ENCODE measurements at regions not wholly inside any gene's neighbourhood (a gene's known extent, or its start where the extent isn't known, plus 50 kb on each side); places are given as distances from the start of the nearest gene placed in this dataset.
A peak's percentile ranks its signal among the peaks of the same experiment; 100 is the strongest.

DNA sequence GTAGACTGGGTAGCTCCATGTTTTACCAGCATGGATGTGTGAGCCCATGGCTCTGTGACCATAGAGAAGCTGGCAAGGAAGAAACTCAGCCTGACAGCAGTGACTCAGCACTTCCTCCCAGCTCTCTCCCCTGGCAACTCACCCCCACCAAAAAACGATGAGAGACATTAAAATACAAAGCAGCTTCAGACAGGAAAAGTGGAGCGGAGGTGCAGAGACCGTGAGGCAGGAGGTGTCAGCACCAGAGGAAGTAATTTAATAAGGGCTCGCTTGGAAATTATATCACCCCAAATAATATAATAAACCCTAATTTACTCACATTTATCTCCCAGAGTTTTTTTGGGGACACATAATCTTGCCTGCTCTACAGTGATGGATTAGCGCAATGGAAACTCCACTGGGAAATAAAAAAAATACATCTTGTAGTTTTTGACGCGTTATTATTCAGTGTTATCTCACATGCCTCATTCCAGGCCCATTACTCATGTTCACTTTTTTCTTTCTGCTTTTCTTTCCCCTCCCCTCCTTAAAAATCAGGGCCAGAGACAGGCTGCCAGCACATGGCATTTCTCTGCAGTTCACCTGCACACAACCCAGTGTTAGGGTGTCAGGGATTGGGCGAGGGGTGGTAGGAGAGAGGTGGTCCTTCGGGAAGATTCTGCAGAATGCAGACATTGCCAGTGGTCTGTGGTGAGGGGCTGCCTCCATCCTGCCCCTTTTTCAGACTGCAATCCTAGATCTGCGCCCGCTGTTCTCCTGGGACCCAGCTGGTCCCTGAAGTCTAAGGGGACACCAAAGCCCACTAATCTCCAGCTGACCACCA lies 170.8 kb downstream of the BUD13 start:
- Histone ChIP-seq H3K4me1 (ENCODE audit: insufficient read depth) (no peaks in the 10 kb centered on the region), H3K79me2 (ENCODE audit: insufficient read depth) (no peaks in the 10 kb centered on the region), H3K27me3 (replicated peaks; ENCODE audit: insufficient read depth) (no peaks in the 10 kb centered on the region), H3K9ac (no peak overlapping the region), H3K9me2 (ENCODE audit: insufficient read depth) (no peaks in the 10 kb centered on the region), H3K4me2 (ENCODE audit: unreplicated experiment) (no peak overlapping the region), H4K20me1 (ENCODE audit: insufficient read depth) (no peaks in the 10 kb centered on the region), H3K27ac (no peak overlapping the region), H2AFZ (no peak overlapping the region), H3K4me3 (no peak overlapping the region), H3F3A (ENCODE audit: insufficient read depth) (no peaks in the 10 kb centered on the region), H3K9me3 (ENCODE audit: low read depth) (no peaks in the 10 kb centered on the region), H3K36me3 (ENCODE audit: low read depth) (no peaks in the 10 kb centered on the region)
- no peak for TF ChIP-seq EZH2 (IDR thresholded peaks at IDR 0.05; ENCODE audit: insufficient read depth, poor library complexity, severe bottlenecking)
- no peak for TF ChIP-seq EZH2phosphoT487 (IDR thresholded peaks at IDR 0.05; ENCODE audit: insufficient read depth, low read depth)
- in situ Hi-C loops (cut with MboI) = no loop called here
- WGBS, 2 experiments (ENCODE audit: low coverage in 1 of 2, low lambda C conversion rate in 2 of 2, missing lambda C conversion rate in 2 of 2) = 56 to 64% methylated on average over 11 of the region's 11 CpGs
- peak; percentile 36 for DNase-seq

DNA sequence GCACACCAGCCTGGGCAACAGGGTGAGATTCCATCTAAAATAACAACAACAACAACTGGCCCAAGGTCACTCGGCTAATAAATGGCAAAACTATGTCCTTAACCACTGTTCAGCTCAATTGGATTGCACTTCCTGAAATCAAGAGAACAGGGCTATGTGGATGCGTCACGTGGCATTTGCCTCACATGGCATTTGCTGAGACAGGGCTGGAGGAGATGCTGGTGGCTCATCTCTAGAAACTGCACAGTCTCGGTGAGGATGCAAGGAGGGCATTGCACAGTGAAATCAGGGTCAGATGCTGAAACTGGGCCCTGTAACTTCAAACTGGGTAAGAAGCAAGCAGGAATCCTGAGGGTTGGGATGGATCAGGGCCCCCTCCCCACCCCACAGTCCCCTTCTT lies 171.9 kb downstream of the BUD13 start:
- Histone ChIP-seq H3K9me2 (ENCODE audit: insufficient read depth) (no peaks in the 10 kb centered on the region), H3K4me1 (ENCODE audit: insufficient read depth) (no peaks in the 10 kb centered on the region), H3K79me2 (ENCODE audit: insufficient read depth) (no peaks in the 10 kb centered on the region), H2AFZ (no peak overlapping the region), H3K4me2 (ENCODE audit: unreplicated experiment) (no peak overlapping the region), H3F3A (ENCODE audit: insufficient read depth) (no peaks in the 10 kb centered on the region), H3K4me3 (no peak overlapping the region), H3K27me3 (replicated peaks; ENCODE audit: insufficient read depth) (no peaks in the 10 kb centered on the region), H3K27ac (no peak overlapping the region), H4K20me1 (ENCODE audit: insufficient read depth) (no peaks in the 10 kb centered on the region), H3K9ac (no peak overlapping the region), H3K36me3 (ENCODE audit: low read depth) (no peaks in the 10 kb centered on the region), H3K9me3 (ENCODE audit: low read depth) (no peaks in the 10 kb centered on the region)
- no peak for DNase-seq
- in situ Hi-C loops (cut with MboI) = no loop called here
- TF ChIP-seq EZH2 (IDR thresholded peaks at IDR 0.05; ENCODE audit: insufficient read depth, poor library complexity, severe bottlenecking) (no peak), EZH2phosphoT487 (IDR thresholded peaks at IDR 0.05; ENCODE audit: insufficient read depth, low read depth) (no peak)
- whole genome bisulfite sequencing, 2 experiments (ENCODE audit: low coverage in 1 of 2, low lambda C conversion rate in 2 of 2, missing lambda C conversion rate in 2 of 2) = 74 to 81% methylated on average over 4 of the region's 4 CpGs

DNA sequence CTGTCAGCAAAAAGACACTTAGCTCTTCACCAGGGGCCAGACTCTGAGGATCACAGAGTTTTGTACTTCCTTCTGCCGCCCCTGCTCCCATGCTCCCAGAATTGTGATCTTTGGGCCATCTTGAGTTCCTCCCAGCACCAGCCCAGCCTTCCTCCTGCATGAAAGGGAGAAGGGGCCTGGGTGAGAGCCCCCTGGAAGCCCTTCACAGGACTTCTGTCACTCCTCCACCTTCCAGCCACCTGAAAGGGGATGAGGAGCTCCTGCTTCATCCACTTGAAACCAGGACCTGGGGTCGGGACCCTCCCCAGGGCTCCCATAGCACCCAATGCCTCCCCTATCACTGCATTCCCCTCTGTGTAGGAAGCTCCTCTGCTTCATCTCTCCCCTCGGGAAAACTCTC lies 174.2 kb downstream of the BUD13 start:
- Histone ChIP-seq H3K9me3 (ENCODE audit: low read depth) (no peaks in the 10 kb centered on the region), H4K20me1 (ENCODE audit: insufficient read depth) (no peaks in the 10 kb centered on the region), H3K4me1 (ENCODE audit: insufficient read depth) (no peaks in the 10 kb centered on the region), H3K9ac (no peak overlapping the region), H3K27ac (no peak overlapping the region), H3F3A (ENCODE audit: insufficient read depth) (no peaks in the 10 kb centered on the region), H3K4me2 (ENCODE audit: unreplicated experiment) (no peak overlapping the region), H3K36me3 (ENCODE audit: low read depth) (no peaks in the 10 kb centered on the region), H3K79me2 (ENCODE audit: insufficient read depth) (no peaks in the 10 kb centered on the region), H3K27me3 (replicated peaks; ENCODE audit: insufficient read depth) (peaks cover 9% of the 10 kb centered on the region; the same call in 1 of the 2 replicates), H2AFZ (no peak overlapping the region), H3K4me3 (no peak overlapping the region), H3K9me2 (ENCODE audit: insufficient read depth) (no peaks in the 10 kb centered on the region)
- in situ Hi-C loops (cut with MboI) = no loop called here
- TF ChIP-seq EZH2phosphoT487 (IDR thresholded peaks at IDR 0.05; ENCODE audit: insufficient read depth, low read depth) = no peak
- TF ChIP-seq EZH2 (IDR thresholded peaks at IDR 0.05; ENCODE audit: insufficient read depth, poor library complexity, severe bottlenecking) = no peak
- WGBS, 2 experiments (ENCODE audit: low coverage in 1 of 2, low lambda C conversion rate in 2 of 2, missing lambda C conversion rate in 2 of 2) = 28 to 32% methylated on average over 3 of the region's 3 CpGs
- no peak for DNase-seq

DNA sequence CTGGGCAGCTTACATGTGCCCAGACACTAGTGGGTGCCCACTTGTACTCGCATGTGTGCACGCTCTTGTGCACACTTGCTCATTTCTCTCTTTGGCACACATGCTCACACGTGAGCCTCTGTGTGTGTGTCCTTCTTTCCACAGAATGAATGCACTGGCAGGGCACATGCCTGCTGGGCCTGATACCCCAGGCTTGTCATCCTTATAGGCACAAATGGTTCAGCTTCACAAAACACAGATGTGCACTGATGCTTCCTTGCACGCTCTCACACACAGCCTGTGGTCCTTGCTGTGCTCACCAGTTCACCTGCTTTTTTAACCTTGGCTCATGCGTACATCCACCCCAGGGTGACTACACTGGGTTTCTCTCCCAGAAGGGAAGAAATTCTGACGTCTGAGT lies 174.8 kb downstream of the BUD13 start:
- Histone ChIP-seq H3F3A (ENCODE audit: insufficient read depth) (no peaks in the 10 kb centered on the region), H3K9me3 (ENCODE audit: low read depth) (no peaks in the 10 kb centered on the region), H3K79me2 (ENCODE audit: insufficient read depth) (no peaks in the 10 kb centered on the region), H3K27me3 (replicated peaks; ENCODE audit: insufficient read depth) (peaks cover 9% of the 10 kb centered on the region; the same call in 1 of the 2 replicates), H3K27ac (no peak overlapping the region), H2AFZ (no peak overlapping the region), H3K4me1 (ENCODE audit: insufficient read depth) (no peaks in the 10 kb centered on the region), H3K4me2 (ENCODE audit: unreplicated experiment) (no peak overlapping the region), H3K4me3 (no peak overlapping the region), H3K36me3 (ENCODE audit: low read depth) (no peaks in the 10 kb centered on the region), H3K9ac (no peak overlapping the region), H3K9me2 (ENCODE audit: insufficient read depth) (no peaks in the 10 kb centered on the region), H4K20me1 (ENCODE audit: insufficient read depth) (no peaks in the 10 kb centered on the region)
- 51 to 54% methylated on average over 6 of the region's 6 CpGs for WGBS, 2 experiments (ENCODE audit: low coverage in 1 of 2, low lambda C conversion rate in 2 of 2, missing lambda C conversion rate in 2 of 2)
- in situ Hi-C loops (cut with MboI) = no loop called here
- TF ChIP-seq EZH2 (IDR thresholded peaks at IDR 0.05; ENCODE audit: insufficient read depth, poor library complexity, severe bottlenecking) = no peak
- no peak for TF ChIP-seq EZH2phosphoT487 (IDR thresholded peaks at IDR 0.05; ENCODE audit: insufficient read depth, low read depth)
- DNase-seq = no peak

Measured in GM23248 (cell line).